Lower leg skin (tissue), 4 donors: ENCODE measurements at regions not wholly inside any gene's neighbourhood (a gene's known extent, or its start where the extent isn't known, plus 50 kb on each side); places are given as distances from the start of the nearest gene placed in this dataset.

Experiments
- DNase-seq, 2 donors: peaks; one replicate each; pipeline ENCODE4 v3.0.0-alpha.2; 2019; ENCODE audit warnings: low spot score in 2 of 2
- H3K4me3 ChIP-seq: fragments of 200-600 bp; sonication (generic); 2 replicates; pipeline ENCODE4 v1.5.1; 2017; ENCODE audit warnings: mild to moderate bottlenecking, low read depth; ENCODE audit not compliant: poor library complexity, severe bottlenecking
- POLR2A ChIP-seq, 2 donors: fragments of 450-650 bp; IDR thresholded peaks; one replicate each; pipeline ENCODE4 v1.6.1; 2016 to 2017; ENCODE audit warnings: antibody characterized with exemption in 2 of 2, mild to moderate bottlenecking in 1 of 2, moderate library complexity in 1 of 2
- WGBS, 2 donors: methylation state at CpG; one replicate each; pipeline ENCODE4 v1.1.5; 2018; 5-methylcytosine and 5-hydroxymethylcytosine counted together
- intact Hi-C: fragments of 100-400 bp; cut with DNase I; formaldehyde crosslinking; loops from one replicate; pipeline ENCODE4 v1.15.0; 2023; ENCODE audit warnings: low total_unique reads
- TF ChIP-seq, protein P1 (sequence below), 3 donors: fragments of 450-650 bp; IDR thresholded peaks; one replicate each; pipeline ENCODE4 v1.5.1; 2016; ENCODE audit warnings: antibody characterized with exemption in 3 of 3, mild to moderate bottlenecking in 3 of 3, moderate library complexity in 2 of 3

DNA sequence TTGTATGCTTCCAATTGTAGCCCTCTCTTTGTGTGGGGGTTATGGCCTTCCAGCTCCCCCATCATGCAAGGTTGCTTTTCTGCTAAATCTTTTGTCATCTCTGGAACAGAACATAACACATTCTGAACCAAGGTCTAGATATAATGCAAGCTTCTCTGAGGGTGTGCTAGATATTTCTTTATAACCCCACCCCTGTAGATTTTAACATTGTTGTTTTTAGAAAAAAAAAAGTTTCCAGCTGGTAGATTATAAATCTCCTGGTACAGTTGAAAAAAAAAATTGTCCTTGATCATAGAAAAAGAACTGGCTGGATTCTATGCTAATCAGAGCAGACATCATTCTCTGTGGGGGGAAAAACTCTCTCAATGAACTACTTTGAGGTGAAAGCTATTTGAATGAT lies 363.3 kb downstream of the METTL15 start:
- TF ChIP-seq, protein P1, sequence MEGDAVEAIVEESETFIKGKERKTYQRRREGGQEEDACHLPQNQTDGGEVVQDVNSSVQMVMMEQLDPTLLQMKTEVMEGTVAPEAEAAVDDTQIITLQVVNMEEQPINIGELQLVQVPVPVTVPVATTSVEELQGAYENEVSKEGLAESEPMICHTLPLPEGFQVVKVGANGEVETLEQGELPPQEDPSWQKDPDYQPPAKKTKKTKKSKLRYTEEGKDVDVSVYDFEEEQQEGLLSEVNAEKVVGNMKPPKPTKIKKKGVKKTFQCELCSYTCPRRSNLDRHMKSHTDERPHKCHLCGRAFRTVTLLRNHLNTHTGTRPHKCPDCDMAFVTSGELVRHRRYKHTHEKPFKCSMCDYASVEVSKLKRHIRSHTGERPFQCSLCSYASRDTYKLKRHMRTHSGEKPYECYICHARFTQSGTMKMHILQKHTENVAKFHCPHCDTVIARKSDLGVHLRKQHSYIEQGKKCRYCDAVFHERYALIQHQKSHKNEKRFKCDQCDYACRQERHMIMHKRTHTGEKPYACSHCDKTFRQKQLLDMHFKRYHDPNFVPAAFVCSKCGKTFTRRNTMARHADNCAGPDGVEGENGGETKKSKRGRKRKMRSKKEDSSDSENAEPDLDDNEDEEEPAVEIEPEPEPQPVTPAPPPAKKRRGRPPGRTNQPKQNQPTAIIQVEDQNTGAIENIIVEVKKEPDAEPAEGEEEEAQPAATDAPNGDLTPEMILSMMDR (IDR thresholded peaks at IDR 0.05) = no peak
- no peak for TF ChIP-seq POLR2A (IDR thresholded peaks at IDR 0.05)

DNA sequence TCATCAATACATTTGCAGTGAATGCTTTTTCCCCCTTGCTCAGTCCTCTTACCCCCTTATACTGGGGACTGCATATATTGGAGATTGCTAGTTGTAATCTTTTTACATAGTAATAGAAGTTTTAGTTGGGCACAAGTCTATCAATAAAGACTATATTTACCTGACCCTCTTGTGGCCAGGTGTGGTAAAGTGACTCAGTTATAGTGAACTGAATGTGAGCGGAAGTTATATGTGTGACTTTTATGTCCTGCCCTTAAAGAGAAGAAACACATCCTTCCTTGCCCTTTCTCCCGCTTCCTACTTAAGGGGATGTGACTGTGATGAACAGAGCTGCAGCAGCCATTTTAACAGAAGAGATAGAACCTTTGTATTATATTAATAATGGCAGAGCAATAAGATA lies 362.0 kb downstream of the METTL15 start:
- WGBS, 2 donors = 94 to 97% methylated on average over 2 of the region's 2 CpGs
- intact Hi-C loops = no loop called here
- H3K4me3 ChIP-seq = no peak overlapping the region
- DNase-seq = no peak
- TF ChIP-seq POLR2A (IDR thresholded peaks at IDR 0.05) = no peak
- TF ChIP-seq, protein P1 (IDR thresholded peaks at IDR 0.05) = no peak

More for the DNA sequence above, 363.3 kb downstream of the METTL15 start:
- intact Hi-C loops = no loop called here
- no peak for DNase-seq
- H3K4me3 ChIP-seq = no peak overlapping the region

DNA sequence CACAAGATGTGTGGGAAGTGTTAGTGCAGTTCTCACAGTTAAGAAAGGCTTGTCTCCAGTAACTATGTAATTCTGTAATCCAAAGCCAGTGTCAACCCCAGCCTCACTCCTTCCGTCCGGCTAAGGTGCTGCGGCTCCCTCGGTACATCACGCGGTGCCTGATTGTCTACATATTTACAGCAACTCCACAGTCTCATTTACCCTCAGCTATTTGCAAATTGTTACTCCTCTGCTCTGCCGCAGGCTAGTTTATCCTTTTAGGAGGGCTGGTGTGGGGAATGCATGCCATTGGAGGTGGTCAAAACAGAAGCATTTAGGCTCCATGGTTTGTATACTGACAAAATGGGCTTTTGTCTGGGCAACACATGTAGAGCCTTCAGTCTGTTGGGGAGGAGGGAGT lies 358.3 kb downstream of the METTL15 start:
- TF ChIP-seq, protein P1 (IDR thresholded peaks at IDR 0.05) = no peak
- TF ChIP-seq POLR2A (IDR thresholded peaks at IDR 0.05) = no peak
- H3K4me3 ChIP-seq = no peak overlapping the region
- intact Hi-C loops = no loop called here
- WGBS, 2 donors = 86 to 90% methylated on average over 7 of the region's 7 CpGs
- DNase-seq = no peak

DNA sequence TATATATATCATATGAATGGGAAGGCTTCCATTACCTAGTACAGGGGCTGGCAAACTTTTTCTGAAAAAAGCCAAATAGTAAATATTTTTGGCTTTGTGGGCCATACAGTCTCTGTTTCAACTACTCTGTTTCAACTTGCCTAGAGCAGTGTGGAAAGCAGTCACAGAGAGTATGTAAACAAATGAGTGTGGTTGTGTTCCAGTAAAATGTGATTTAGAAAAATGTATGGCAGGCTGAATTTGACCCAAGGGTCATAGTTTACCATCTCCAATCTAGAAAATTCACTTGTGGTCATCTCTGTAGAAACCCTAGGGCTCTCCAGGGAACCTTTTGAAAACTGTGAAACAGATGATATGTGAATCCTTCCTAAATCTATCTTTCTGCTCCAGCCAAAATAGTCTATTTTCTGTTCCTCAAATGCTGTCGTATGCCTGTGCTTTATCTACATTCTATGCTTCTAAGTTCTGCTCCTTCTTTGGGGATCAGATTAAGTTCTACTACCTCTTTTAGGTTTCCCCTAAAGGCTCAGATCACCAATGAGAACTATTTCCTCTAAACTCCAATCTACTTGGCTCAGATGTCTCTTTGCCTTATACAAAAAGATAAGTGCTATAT lies 356.2 kb downstream of the METTL15 start:
- intact Hi-C loops = no loop called here
- TF ChIP-seq, protein P1 (IDR thresholded peaks at IDR 0.05) = no peak
- TF ChIP-seq POLR2A (IDR thresholded peaks at IDR 0.05) = no peak
- no peak for DNase-seq
- WGBS, 2 donors = 66 to 79% methylated on average over 1 of the region's 1 CpG
- no peak overlapping the region for H3K4me3 ChIP-seq

DNA sequence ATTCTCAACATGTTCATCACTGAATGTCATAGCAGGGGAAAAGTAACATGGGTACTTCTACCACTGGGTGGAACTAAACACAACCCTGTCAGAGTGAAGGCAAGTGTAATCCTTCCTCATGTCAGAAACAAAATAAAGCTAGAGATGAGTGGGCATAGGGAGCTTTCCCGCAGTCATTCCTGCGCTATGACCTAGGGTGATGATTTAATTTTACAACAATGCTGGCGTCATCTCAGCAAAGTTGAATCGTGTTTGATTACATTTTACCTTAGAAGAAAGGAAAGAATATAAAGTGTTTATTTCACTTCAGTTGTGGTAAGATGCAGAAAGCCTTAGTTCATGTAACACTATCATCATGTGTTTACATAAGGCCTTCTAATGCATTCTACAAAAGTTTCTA lies 355.6 kb downstream of the METTL15 start:
- TF ChIP-seq POLR2A (IDR thresholded peaks at IDR 0.05) = no peak
- intact Hi-C loops = no loop called here

DNA sequence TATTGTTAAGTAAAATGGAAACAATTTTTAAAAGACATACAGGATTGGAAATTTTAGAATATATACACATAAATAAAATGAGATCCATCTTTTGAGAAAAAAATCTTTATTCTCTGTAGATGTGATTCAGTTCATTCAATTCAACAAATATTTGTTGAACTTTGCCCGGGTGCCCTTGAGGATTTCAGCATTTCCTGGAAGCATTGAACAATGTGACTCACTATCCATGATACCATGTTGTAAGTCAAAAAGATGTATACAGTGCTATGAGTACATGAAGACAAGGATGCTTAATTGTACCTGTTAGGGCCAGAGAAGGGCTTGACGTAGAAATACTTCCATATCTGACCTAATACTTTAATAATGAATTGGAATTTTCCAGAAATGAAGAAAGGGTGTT lies 353.7 kb downstream of the METTL15 start:
- DNase-seq = no peak
- intact Hi-C loops = no loop called here
- TF ChIP-seq POLR2A (IDR thresholded peaks at IDR 0.05) = no peak
- TF ChIP-seq, protein P1 (IDR thresholded peaks at IDR 0.05) = no peak
- WGBS, 2 donors = 91 to 95% methylated on average over 2 of the region's 2 CpGs
- no peak overlapping the region for H3K4me3 ChIP-seq

More for the DNA sequence above, 355.6 kb downstream of the METTL15 start:
- H3K4me3 ChIP-seq = no peak overlapping the region
- WGBS, 2 donors = 83 to 91% methylated on average over 4 of the region's 4 CpGs
- DNase-seq = no peak
